H9 (cell line): ENCODE measurements at regions not wholly inside any gene's neighbourhood (a gene's known extent, or its start where the extent isn't known, plus 50 kb on each side); places are given as distances from the start of the nearest gene placed in this dataset.

Experiments
- DNase-seq: peaks from one replicate; pipeline ENCODE4 v3.0.0-alpha.2; 2017
- H2AFZ ChIP-seq: one replicate; pipeline ENCODE4 v1.6.1; 2013; ENCODE audit warnings: mild to moderate bottlenecking, low read length, control low read depth, moderate library complexity
- H2AK5ac ChIP-seq: 2 replicates; pipeline ENCODE4 v1.6.1; 2013; ENCODE audit warnings: low read length, control low read depth, mixed read lengths; ENCODE audit not compliant: insufficient read length
- H2BK120ac ChIP-seq: one replicate; pipeline ENCODE4 v1.6.1; 2013; ENCODE audit warnings: low read depth, mild to moderate bottlenecking, low read length, control low read depth, inconsistent platforms; ENCODE audit not compliant: poor library complexity, severe bottlenecking
- H2BK12ac ChIP-seq: 2 replicates; pipeline ENCODE4 v1.6.1; 2013; ENCODE audit warnings: low read length, control low read depth, mixed read lengths, low read depth; ENCODE audit not compliant: insufficient read length
- H2BK15ac ChIP-seq: 2 replicates; pipeline ENCODE4 v1.6.1; 2013; ENCODE audit warnings: low read depth, low read length, control low read depth
- H2BK20ac ChIP-seq: one replicate; pipeline ENCODE4 v1.6.1; 2013; ENCODE audit warnings: low read depth, mild to moderate bottlenecking, low read length, control low read depth, inconsistent platforms; ENCODE audit not compliant: poor library complexity, severe bottlenecking
- H2BK5ac ChIP-seq: 2 replicates; pipeline ENCODE4 v1.6.1; 2013; ENCODE audit warnings: low read length, control low read depth, mixed read lengths; ENCODE audit not compliant: insufficient read length
- H3K14ac ChIP-seq: 2 replicates; pipeline ENCODE4 v1.6.1; 2013; ENCODE audit warnings: low read length, control low read depth; ENCODE audit not compliant: insufficient read depth
- H3K18ac ChIP-seq: 2 replicates; pipeline ENCODE4 v1.6.1; 2013; ENCODE audit warnings: low read depth, mild to moderate bottlenecking, mixed read lengths, low read length, control low read depth; ENCODE audit not compliant: insufficient read length
- H3K23ac ChIP-seq: 2 replicates; pipeline ENCODE4 v1.6.1; 2013; ENCODE audit warnings: low read length, control low read depth, mixed read lengths, low read depth; ENCODE audit not compliant: insufficient read length
- H3K23me2 ChIP-seq: 2 replicates; pipeline ENCODE4 v1.6.1; 2013; ENCODE audit warnings: low read depth, mild to moderate bottlenecking, mixed read lengths, low read length, control low read depth; ENCODE audit not compliant: insufficient read length, poor library complexity, severe bottlenecking
- H3K27ac ChIP-seq: 2 replicates; pipeline ENCODE4 v1.5.1; 2013; ENCODE audit warnings: low read length, control low read depth, mixed read lengths, low read depth; ENCODE audit not compliant: insufficient read length
- H3K27me3 ChIP-seq: 2 replicates; pipeline ENCODE4 v1.6.1; 2013; ENCODE audit warnings: low read length, control low read depth, inconsistent platforms; ENCODE audit not compliant: insufficient read depth
- H3K4ac ChIP-seq: 2 replicates; pipeline ENCODE4 v1.6.1; 2013; ENCODE audit warnings: low read depth, mild to moderate bottlenecking, control low read depth, inconsistent platforms, low read length, moderate library complexity
- H3K4me1 ChIP-seq: 2 replicates; pipeline ENCODE4 v1.6.1; 2013; ENCODE audit warnings: low read length, control low read depth, inconsistent platforms; ENCODE audit not compliant: insufficient read depth
- H3K4me2 ChIP-seq: 2 replicates; pipeline ENCODE4 v1.6.1; 2013; ENCODE audit warnings: low read length, control low read depth, mixed read lengths; ENCODE audit not compliant: insufficient read length, insufficient read depth
- H3K56ac ChIP-seq: 2 replicates; pipeline ENCODE4 v1.6.1; 2013; ENCODE audit warnings: low read depth, mild to moderate bottlenecking, mixed read lengths, low read length, control low read depth; ENCODE audit not compliant: insufficient read length
- H3K79me1 ChIP-seq: 2 replicates; pipeline ENCODE4 v1.6.1; 2013; ENCODE audit warnings: low read depth, mild to moderate bottlenecking, moderate library complexity, low read length, control low read depth, inconsistent platforms; ENCODE audit not compliant: insufficient read depth, poor library complexity, severe bottlenecking
- H3K79me2 ChIP-seq: 2 replicates; pipeline ENCODE4 v1.6.1; 2013; ENCODE audit warnings: low read length, control low read depth, inconsistent platforms; ENCODE audit not compliant: insufficient read depth
- H3K9ac ChIP-seq: 2 replicates; pipeline ENCODE4 v1.6.1; 2013; ENCODE audit warnings: low read length, control low read depth, mixed read lengths; ENCODE audit not compliant: insufficient read length; ENCODE audit errors: extremely low read depth
- H3K9me3 ChIP-seq: one replicate; pipeline ENCODE4 v1.6.1; 2013; ENCODE audit warnings: low read depth, low read length, inconsistent platforms; ENCODE audit not compliant: control insufficient read depth
- H3T11ph ChIP-seq: one replicate; pipeline ENCODE4 v1.6.1; 2013; ENCODE audit warnings: mild to moderate bottlenecking, low read length, control low read depth, inconsistent platforms
- H4K20me1 ChIP-seq: one replicate; pipeline ENCODE4 v1.6.1; 2013; ENCODE audit not compliant: control insufficient read depth, insufficient read length, insufficient read depth
- H4K5ac ChIP-seq: 2 replicates; pipeline ENCODE4 v1.6.1; 2013; ENCODE audit warnings: low read depth, mild to moderate bottlenecking, mixed read lengths, low read length, control low read depth; ENCODE audit not compliant: insufficient read length
- H4K8ac ChIP-seq: replicated peaks from 2 replicates; pipeline ENCODE4 v1.6.1; 2013; ENCODE audit warnings: low read length, control low read depth, mixed read lengths, low read depth; ENCODE audit not compliant: insufficient read length
- H4K91ac ChIP-seq: 2 replicates; pipeline ENCODE4 v1.6.1; 2013; ENCODE audit warnings: low read depth, mild to moderate bottlenecking, moderate library complexity, mixed read lengths, low read length, control low read depth; ENCODE audit not compliant: insufficient read length
- H3K27ac Mint-ChIP-seq, 3 experiments: 2 replicates in 2 of 3; 3 replicates in 1 of 3; pipeline ENCODE4 v1.8.0; 2020 to 2021; ENCODE audit warnings: mixed read lengths in 3 of 3, mild to moderate bottlenecking in 1 of 3, moderate library complexity in 1 of 3
- H3K27me3 Mint-ChIP-seq: 2 replicates; pipeline ENCODE4 v1.8.0; 2021; ENCODE audit warnings: low read depth, mild to moderate bottlenecking, moderate library complexity, mixed read lengths
- H3K36me3 Mint-ChIP-seq, 3 experiments: 2 replicates in 2 of 3; 3 replicates in 1 of 3; pipeline ENCODE4 v1.8.0; 2020 to 2021; ENCODE audit warnings: low read depth in 3 of 3, mixed read lengths in 3 of 3; ENCODE audit not compliant: insufficient read depth in 1 of 3
- H3K4me1 Mint-ChIP-seq, 2 experiments: 2 replicates each; pipeline ENCODE4 v1.8.0; 2020; ENCODE audit warnings: mixed read lengths in 2 of 2
- H3K4me3 Mint-ChIP-seq, 2 experiments: 2 replicates in 1 of 2; 3 replicates in 1 of 2; pipeline ENCODE4 v1.8.0; 2020 to 2021; ENCODE audit warnings: mild to moderate bottlenecking in 2 of 2, mixed read lengths in 2 of 2, moderate library complexity in 1 of 2
- H3K9me3 Mint-ChIP-seq, 2 experiments: 2 replicates in 1 of 2; 3 replicates in 1 of 2; pipeline ENCODE4 v1.8.0; 2020; ENCODE audit warnings: mild to moderate bottlenecking in 2 of 2, mixed read lengths in 2 of 2, moderate library complexity in 1 of 2
- CTCF ChIP-seq: fragments of 200-600 bp; sonication (generic); conservative IDR thresholded peaks from 3 replicates; pipeline ENCODE4 v1.8.0; 2021; ENCODE audit warnings: antibody characterized with exemption, mild to moderate bottlenecking
- WGBS: extraction: QIAGEN DNeasy Blood & Tissue Kit; methylation state at CpG from one replicate; pipeline ENCODE4 v1.1.7; 2013; ENCODE audit warnings: missing lambda C conversion rate, low lambda C conversion rate, mixed read lengths; ENCODE audit not compliant: insufficient read length; ENCODE audit errors: extremely low coverage; 5-methylcytosine and 5-hydroxymethylcytosine counted together

- peaks cover 8 to 11% of the 10 kb centered on the region in 2 experiments; a peak in 4 of 5 replicates for H3K9me3 Mint-ChIP-seq
- Histone ChIP-seq H2BK12ac (no peak overlapping the region), H3K23me2 (no peaks in the 10 kb centered on the region), H3K27me3 (no peaks in the 10 kb centered on the region), H3K27ac (no peak overlapping the region), H3K4ac (no peak overlapping the region), H2AK5ac (no peak overlapping the region), H4K91ac (no peak overlapping the region), H3K79me2 (no peaks in the 10 kb centered on the region), H2BK120ac (no peak overlapping the region), H2BK15ac (no peak overlapping the region), H3K4me2 (no peak overlapping the region), H3K14ac (no peak overlapping the region), H3K4me1 (no peaks in the 10 kb centered on the region), H3K79me1 (no peaks in the 10 kb centered on the region), H3T11ph (no peak overlapping the region), H4K20me1 (no peaks in the 10 kb centered on the region), H3K56ac (no peak overlapping the region), H2BK5ac (no peak overlapping the region), H3K18ac (no peak overlapping the region), H3K9ac (no peak overlapping the region), H4K8ac (no peak overlapping the region), H3K23ac (no peak overlapping the region), H4K5ac (no peak overlapping the region), H3K9me3 (no peaks in the 10 kb centered on the region), H2AFZ (no peak overlapping the region), H2BK20ac (no peak overlapping the region)
- no peak overlapping the region for H3K4me3 Mint-ChIP-seq
- no CpG with 5 or more reads among the region's 5 CpGs for WGBS
- TF ChIP-seq CTCF: no peak
- no peaks in the 10 kb centered on the region; a peak in 2 of 4 replicates for H3K4me1 Mint-ChIP-seq
- H3K27ac Mint-ChIP-seq: no peak overlapping the region
- DNase-seq: no peak
- H3K27me3 Mint-ChIP-seq: no peaks in the 10 kb centered on the region
- H3K36me3 Mint-ChIP-seq: peaks cover 2 to 12% (median 7%) of the 10 kb centered on the region in 3 experiments; a peak in 5 of 7 replicates
Measured at GRCh38 chr6:84583784-84584183, 180.6 kb downstream of the TBX18 start.
